GM21360 (cell line): ENCODE measurements at regions not wholly inside any gene's neighbourhood (a gene's known extent, or its start where the extent isn't known, plus 50 kb on each side); places are given as distances from the start of the nearest gene placed in this dataset.
"Not testable (repeated sequence)": the region's sequence is repeated elsewhere in the genome, so short reads cannot be mapped to it uniquely, and the experiment has no call there.

Experiments used
- ATAC-seq: cut with Tn5 transposase; IDR thresholded peaks from one replicate; pipeline ENCODE4 v1.9.1; 2021; ENCODE audit warnings: mild to moderate bottlenecking, moderate library complexity; ENCODE audit not compliant: unreplicated experiment

DNA sequence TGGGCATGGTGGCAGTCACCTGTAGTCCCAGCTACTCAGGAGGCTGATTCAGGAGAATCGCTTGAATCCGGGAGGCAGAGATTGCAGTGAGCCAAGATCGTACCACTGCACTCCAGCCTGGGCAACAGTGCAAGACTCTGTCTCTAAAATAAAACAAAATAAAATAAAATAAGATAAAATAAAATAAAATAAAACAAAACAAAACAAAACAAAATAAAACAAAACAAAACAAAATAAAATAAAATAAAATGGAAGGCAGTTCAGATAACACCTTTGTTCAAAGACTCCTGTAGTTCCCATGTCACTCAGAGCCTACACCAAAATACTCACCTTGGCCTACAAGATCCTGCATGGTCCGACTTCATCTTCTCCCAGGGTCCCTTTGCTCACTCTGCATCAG, 61.3 kb downstream of the SYF2 start:
- not testable (repeated sequence) for ATAC-seq

DNA sequence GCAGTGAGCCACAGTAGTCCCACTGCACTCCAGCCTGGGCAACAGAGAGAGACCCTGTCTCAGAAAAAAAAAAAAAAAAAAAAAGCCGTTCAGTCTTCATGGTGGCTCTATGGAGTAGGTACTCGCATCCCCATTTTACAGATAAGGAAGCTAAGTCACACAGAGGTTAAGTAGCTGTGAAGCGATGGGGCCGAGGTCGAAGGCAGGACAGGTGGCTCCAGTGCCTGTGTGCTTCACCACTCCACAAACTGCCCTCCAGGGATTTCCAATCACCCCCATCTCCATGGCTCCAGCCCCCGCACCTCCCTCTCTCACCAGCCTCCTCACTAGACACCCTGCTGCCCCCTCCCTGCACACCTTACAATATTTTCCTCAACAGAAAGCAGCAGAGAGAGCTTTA, 61.9 kb downstream of the SYF2 start:
- ATAC-seq = no peak

DNA sequence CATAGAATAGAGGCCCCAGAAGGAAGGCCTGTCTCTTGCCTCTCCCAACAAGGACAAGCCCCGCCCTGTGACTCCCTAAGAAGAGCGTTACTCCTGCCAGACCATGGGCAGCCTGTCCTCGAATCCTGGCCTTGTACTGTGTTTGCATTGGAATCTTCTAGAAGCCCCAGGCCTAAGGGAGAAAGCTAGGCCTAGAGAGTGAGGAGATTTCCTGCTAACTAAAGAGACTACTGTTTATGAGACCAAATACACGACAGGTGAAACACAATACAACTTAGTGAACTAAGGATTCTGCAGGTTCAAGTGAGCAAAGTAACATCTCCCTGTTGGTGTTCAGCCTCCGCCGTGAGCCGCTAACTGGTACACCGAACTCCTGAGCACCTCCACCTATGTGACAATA, 62.7 kb downstream of the SYF2 start:
- no peak for ATAC-seq

DNA sequence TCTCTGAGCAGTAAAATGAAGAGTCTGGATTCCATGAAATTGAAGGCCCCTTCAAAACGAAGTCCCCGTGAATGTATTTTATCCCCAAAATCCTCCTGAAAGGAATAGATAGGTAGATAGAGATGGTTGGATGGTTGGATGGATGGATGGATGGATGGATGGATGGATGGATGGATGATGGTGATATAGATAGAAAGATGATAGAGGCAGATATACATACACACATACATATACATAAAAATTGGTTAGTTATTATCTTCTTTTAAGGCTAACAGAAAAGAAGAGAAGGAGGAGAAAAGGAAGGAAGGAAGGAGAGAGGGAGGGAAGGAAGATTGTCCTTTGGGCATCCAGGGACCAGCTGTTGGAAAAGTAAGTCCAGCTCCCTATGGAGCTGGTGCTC, 63.1 kb downstream of the SYF2 start:
- no peak for ATAC-seq

DNA sequence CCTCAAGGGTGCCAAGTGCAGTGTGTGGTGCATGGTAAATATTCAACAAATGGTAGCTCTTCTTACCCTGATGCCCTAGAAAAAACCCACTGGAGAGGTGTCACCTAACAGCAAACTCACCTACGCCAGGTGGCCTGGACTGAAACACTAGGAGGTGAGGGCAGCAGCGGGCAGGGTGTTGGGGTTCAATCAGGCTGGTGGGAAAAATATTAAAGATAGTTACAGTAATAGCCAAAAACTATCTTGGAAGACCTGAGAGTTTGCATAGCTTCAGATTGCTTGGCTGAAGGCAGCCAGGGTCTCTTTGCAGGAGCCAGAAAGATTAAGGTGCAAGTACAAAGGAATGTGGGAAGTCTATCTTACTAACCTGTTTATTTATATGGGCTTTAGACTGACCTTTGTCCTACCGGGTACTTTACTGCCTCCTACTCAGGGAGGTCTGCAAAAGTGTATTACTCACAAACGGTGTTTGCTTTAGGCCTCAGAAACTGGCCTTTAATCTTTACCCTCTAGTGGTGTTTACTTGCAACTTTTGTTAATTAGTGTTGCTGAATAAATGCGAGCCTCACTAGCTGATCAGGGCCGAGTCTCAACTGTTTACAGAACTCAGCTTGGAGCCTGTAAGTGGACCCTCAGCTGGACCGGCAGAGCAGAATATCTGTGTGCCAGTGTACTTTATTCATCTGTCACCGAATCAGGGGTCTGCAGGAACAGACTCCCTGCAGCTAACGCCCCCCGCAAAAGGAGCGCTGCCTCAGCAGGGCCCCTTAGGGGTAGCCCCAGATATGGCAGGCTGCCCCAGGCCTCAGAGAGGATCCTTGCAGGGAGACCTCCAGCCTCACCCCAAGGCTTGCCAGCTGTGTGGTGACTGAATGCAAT, 63.9 kb downstream of the SYF2 start:
- no peak for ATAC-seq

DNA sequence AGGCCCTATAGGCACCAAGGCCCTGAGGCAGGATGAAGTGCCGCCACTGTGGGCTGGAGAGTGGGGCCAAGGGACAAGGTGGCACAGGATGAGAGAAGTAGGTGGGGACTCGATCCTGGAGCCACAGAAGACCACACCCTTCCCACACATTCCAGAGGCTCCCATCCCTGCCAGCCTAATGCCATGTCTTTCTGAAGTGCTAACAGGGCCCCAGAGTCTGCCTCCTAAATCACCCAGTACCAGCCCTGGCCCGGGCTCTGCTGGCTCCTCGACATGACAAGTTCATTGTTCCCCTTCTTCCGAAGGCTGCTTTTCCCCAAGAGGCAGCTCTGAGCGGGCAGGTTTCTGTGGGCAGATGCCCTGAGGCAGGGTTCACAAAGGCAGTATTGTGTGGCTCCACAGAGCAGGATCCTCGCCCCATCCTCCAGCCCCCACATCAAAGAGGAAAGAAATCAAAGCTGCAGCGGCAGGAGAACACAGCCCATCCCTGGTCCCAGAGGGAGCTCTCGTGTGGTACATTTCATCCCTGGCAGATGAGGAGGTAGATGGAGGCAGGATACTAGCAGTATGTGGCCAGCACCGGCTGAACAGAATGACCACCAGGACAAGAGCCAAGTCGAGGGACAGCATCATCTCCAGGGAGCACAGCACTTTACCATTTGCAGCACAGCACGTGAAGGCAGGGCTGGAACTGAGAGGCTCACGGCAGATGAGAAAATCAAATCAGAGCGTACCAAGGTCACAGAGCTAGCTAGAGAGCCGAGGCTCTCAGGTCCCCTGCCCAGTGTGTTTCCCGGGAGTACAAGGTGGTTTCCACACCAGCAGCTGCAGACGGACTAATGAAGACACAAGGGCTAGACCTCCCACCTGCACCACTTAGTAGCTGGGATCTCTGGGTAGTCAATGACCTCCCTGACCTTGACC, 64.8 kb downstream of the SYF2 start:
- no peak for ATAC-seq

DNA sequence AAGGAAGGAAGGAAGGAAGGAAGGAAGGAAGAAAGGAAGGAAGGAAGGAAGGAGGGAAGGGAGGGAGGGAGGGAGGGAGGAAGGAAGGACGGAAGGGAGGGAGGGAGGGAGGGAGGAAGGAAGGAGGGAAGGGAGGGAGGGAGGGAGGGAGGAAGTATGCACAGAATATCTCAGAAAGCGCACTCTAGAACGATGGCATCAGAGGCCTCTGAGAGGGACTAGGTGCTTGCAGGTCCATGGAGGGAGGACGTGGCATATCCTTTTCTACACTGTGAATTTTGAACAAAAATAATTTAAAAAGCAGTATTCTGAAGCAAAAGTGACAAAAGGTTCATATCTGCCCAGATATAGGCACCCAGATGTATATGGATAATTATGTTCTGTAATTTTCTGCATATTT, 65.5 kb downstream of the SYF2 start:
- no peak for ATAC-seq

DNA sequence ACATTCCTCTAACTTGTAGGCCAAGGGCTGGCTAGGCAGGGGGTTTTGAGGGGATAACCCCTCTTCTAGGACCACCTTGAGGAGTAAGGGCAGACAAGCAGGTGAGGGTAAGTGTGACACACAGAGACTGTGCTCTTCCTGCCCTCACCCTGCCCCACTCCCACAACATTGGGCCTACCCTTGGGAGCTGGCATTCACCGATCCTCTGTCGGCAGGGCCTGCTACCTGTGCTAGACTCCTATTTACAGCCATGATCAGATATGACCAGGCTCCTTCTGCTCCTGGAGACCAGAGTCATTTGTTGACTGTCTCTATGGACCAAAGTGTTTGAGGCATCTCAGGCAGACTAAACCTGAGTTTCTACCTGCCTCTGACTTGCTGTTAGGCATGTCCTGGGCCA, 68.3 kb downstream of the SYF2 start:
- ATAC-seq = no peak

DNA sequence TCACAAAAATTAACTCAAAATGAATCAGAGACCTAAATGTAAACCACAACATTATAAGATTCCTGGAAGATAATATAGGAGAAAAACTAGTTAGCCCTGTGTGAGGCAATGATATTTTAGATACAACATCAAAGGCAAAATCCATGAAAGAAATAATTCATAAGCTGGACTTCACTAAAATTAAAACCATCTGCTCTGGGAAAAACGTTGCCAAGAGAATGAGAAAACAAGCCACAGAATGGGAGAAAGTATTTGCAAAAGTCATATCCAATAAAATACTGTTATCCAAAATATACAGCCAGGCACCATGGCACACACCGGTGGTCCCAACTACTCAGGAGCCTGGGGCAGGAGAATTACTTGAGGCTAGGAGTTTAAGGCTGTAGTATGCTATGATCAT, 70.3 kb downstream of the SYF2 start:
- no peak for ATAC-seq

DNA sequence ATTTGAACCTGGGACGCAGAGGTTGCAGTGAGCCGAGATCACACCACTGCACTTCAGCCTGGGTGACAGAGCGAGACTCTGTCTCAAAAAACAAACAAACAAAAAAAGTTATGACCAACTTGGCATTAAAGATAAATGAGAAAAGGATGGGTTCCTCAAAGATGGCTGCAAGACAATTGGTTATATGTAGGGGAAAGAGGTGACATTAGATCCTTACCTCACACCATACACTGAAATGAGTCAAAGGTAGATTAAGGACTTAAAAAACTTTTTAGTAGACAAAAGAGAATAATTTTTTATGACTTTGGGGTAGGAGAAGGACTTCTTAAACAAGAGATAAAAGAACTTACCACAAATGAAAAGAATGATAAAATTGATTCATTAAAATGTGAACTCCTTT, 74.5 kb downstream of the SYF2 start:
- ATAC-seq = no peak

DNA sequence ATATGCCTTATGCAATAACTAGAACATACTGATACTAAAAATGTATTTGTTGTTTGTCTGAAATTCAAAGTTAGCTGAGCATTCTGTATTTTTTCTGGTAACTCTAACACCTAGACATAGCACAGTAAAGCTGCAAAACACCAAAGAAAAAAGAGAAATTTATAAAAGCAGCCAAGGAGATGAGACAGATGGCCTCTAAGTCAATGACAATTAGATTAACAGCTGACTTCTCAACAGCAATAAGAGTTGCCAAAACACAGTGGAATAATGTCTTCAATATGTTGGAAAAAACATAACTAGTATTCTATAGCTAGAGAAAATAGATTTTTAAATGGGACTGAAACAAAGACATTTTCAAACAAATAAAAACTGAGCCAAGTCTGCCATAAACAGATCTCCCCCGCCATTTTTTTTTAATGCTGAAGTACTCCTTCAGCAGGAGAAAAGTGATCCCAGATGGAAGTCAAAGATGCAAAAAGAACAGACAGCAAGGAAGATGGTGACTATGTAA, 81.3 kb downstream of the SYF2 start:
- no peak for ATAC-seq

DNA sequence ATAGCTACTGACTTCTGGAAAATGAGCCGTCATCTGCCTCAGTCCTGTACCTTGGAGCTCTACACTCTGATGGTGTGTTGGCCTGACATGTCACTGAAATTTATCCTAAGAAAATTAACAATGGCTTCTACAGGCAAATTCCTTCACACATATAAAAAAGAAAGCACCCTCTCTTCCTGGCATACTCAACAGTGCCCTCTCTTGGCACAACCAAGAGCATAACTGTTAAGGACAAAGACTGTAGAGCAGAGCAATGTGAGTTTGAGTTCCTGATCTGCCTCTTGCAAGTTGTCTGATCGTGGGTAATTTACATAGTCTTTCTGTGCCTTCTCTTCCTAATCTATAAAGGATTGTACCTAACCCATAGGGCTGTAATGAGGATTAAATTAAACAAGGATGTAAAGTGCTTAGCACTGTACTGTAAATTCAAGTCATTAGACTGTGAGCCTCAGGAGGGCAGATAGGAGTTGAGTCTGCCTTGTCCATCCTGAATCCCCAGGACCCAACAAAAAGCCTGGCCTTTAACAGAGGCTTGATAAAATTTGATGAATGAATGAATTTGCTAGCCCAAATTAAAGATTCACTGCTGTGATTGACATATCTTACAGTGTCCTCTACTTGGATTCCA, 83.5 kb downstream of the SYF2 start:
- no peak for ATAC-seq

DNA sequence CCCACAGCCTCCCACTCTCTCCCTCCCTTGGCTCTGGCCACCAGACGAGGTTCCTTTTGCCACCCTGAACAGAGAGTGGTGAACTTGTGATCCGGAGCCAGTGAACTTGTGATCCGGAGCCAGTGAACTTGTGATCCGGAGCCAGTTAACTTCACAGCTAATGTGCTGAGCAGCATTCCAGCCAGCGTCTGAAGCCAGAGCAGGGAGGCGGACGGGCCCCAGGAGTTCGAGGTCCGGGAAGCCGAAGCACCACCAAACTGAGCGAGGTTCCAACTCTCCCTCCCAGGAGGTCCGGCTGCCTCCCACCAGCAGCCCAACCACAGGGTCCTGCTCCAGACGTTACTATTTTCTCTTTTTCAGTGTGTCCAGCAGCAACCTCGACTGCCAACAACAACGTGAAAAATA, 85.8 kb downstream of the SYF2 start:
- ATAC-seq = no peak

DNA sequence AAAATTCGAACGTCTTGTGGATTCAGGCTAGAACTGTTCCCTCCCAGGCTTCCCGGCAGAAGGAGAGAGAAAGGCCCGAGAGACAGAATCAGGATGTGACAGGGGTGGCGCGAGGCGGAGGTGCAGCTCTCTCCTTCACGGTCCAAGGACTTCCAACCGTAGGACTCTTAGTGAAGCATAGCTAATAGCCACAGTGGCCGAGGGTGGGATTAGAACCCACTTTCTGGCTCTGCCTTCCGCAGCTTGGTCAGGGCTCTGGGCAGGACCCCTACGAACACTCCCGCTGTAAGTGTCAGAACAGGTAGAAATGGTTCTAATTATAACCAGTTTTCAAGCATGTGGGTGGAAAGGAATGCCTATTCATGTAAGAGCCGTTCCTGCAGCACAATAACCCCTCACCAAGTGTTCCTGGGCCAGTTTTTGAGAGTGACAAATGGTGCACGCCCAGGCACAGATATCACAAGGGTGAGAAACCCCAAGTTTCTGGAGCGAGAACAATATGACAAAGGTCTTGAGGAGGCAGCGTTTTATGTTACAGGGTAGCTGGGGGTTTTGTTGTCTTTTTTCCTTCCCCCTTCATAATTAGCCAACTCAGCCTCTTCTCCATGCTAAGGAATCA, 86.4 kb downstream of the SYF2 start:
- ATAC-seq = no peak

DNA sequence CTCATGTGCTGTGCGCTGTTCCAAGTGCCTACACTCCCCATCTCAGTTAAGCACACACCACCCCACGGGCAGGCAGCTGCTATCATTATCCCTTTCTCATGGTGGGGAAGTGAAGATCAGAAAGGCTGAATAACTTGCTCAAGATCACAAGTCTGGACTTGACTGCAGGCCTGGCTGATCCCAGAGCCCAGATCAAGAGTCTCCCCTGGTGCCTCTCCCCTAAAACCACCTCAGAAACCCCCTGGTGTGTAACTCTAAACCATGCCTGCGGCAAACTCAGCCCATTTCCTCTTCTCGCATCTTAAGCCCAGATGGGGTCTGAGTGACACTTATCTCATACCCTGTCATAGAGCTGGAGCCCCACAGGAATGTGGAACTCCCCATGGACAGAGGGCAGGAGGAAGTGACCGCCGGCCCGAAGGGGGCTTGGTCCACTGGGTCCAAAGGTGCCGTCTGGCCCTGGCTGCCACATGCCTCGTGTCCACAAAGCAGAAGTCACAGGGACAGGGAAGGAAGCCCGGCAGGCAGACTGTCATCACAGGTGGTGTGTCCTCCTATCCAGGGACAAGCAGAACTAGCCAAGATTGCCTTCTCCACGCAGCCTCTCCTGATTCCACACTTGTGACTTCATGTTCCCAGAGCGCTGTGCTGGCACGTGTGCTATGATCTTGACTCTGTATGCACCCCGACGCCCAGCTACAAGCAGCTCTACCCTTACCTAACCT, 92.1 kb downstream of the SYF2 start:
- ATAC-seq = no peak

DNA sequence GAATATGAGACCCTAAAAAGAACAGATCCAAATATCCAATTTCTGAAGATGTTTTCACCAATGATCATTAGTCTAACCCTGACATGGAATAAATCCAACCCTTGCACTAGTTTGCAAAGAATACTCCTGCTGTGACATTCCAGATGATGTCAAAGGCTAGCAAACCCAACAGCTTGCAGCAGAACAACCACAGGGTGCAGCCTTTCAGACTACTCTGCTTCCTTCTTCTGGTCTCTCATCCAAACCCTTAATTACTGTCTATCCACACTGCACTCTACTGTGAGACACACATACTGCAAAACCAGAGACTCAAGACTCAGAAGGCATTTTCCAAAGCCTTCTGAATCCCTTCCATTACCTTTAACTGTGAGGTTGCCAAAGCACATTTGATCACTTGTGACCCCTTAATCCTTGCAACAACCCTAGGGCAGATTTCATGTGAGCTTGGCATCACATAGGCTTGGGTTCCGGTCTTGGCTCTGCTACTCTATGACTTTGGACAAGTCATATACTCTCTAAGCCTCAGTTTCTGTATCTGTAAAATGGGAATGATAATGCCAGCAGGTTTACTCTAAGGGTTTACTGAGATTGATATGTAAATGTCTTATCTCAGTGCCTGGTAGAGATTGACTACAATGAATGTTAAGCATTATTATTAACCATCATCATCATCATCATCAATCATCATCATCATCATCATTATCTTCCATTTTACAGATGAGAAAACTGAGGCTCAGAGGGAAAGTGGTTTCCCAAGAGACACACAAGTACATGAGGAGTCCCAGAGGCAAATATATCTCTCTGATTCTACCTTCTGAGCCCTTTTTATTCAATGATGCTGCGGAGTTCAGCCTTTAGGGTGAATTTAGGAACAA, 94.5 kb downstream of the SYF2 start:
- no peak for ATAC-seq

DNA sequence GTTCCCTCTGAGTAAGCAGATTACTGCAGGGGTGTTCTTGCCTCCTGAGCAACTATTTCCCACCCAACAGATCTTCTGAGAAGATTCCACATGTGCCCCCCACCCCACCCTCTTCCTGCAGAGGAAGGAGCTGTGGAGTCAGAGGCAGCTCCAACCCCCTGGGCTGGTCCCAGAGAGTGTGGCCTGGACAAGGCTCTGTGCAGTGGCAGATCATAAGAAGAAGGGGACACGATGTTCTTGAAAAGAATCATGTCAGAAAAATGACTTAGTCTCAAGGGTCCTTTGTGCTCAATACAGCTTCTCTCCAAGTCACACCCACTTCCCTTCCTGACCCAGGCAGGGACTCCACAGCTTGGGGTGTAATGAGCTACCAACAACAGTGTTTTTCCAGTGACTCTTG, 95.2 kb downstream of the SYF2 start:
- no peak for ATAC-seq

DNA sequence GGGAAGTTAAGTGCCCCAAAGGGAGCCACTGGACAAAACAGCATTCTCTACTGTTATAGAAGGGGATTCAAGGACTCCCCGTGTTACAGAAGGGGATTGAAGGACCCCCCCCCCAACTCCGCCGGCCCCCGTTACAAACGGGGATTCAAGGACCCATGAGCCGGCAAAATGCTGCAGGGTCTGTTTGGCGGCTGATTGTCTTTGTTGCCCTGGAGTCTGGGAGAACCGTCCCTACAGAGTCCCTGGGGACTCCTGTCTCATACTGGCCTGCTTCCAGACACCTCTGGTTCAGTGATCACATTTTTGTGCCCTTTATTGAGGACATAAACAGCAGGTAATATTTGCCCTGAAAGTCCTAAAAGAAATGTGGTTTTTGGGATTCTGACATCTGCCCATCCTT, 96.4 kb downstream of the SYF2 start:
- ATAC-seq = no peak

DNA sequence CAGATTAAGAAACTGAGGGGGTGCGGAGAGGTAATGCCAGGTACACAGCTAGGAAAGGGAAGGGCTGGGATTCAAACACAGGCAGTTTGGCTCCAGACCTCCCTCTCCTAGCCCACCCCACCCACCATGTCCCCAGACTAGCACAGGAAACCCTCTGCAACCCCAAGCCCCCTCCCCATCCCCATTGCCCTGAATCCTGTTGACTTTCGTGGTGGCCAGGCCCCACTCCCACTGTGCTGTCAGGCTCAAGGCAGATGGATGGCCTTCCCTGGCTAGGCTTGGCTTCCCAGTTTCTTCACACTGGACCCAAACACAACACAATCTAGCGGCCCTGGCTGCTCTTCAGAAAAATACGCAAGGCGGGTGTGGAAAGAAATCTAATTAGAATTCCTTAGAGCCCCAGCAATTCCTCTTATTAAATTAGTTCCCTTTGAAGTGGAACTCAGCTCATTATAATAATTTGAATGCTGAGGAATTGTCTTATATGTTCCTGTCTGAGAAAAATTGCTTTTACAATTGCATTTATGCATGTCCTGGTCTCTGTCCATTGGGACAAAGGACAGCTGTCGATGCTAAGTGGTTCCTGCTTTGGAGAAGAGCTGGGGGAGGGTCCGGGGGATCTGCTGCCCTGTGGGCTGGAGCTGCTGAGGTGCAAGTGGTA, 97.4 kb downstream of the SYF2 start:
- no peak for ATAC-seq
